Esophagus muscularis mucosa (tissue), 4 donors: ENCODE measurements at regions not wholly inside any gene's neighbourhood (a gene's known extent, or its start where the extent isn't known, plus 50 kb on each side); places are given as distances from the start of the nearest gene placed in this dataset.

Source experiments
- DNase-seq: peaks from one replicate; pipeline ENCODE4 v3.0.0-alpha.2; 2017; ENCODE audit errors: extremely low spot score
- H3K27ac ChIP-seq, 4 donors: fragments of 200-600 bp; sonication (generic); replicated peaks in 1 of 4; 1 replicate in 3 of 4; 2 replicates in 1 of 4; pipeline ENCODE4 v1.5.1; 2016 to 2019; ENCODE audit warnings: mild to moderate bottlenecking in 1 of 4
- H3K27me3 ChIP-seq, 4 donors: fragments of 200-600 bp; sonication (generic); one replicate each; pipeline versions ENCODE4 v1.5.1 to v1.6.0; 2016 to 2019
- H3K36me3 ChIP-seq, 4 donors: fragments of 200-600 bp; sonication (generic); one replicate each; pipeline ENCODE4 v1.5.1; 2016 to 2019
- H3K4me1 ChIP-seq, 4 donors: fragments of 200-600 bp; sonication (generic); one replicate each; pipeline ENCODE4 v1.5.1; 2016 to 2019
- H3K4me3 ChIP-seq, 4 donors: fragments of 200-600 bp; sonication (generic); 1 replicate in 2 of 4; 2 replicates in 2 of 4; pipeline ENCODE4 v1.5.1; 2016 to 2019; ENCODE audit warnings: mild to moderate bottlenecking in 4 of 4, moderate library complexity in 1 of 4
- H3K9me3 ChIP-seq, 4 donors: fragments of 200-600 bp; sonication (generic); 1 replicate in 3 of 4; 2 replicates in 1 of 4; pipeline ENCODE4 v1.5.1; 2016 to 2019
- EP300 ChIP-seq: sonication (generic); formaldehyde crosslinking; IDR thresholded peaks from one replicate; pipeline ENCODE4 v1.6.1; 2017; ENCODE audit warnings: antibody characterized with exemption
- POLR2A ChIP-seq: fragments of 450-650 bp; IDR thresholded peaks from one replicate; pipeline ENCODE4 v1.6.1; 2017; ENCODE audit warnings: antibody characterized with exemption, moderate library complexity, mild to moderate bottlenecking, low read depth
- POLR2AphosphoS5 ChIP-seq, 2 donors: sonication (generic); formaldehyde crosslinking; IDR thresholded peaks; one replicate each; pipeline ENCODE4 v1.6.1; 2017; ENCODE audit warnings: antibody characterized with exemption in 2 of 2
- WGBS: methylation state at CpG from one replicate; pipeline ENCODE4 v1.1.5; 2018; 5-methylcytosine and 5-hydroxymethylcytosine counted together
- intact Hi-C: fragments of 100-400 bp; cut with DNase I; formaldehyde crosslinking; loops from one replicate; pipeline ENCODE4 v1.15.1; 2023
- TF ChIP-seq, protein P1 (sequence below), 3 experiments: fragments of 200-600 bp in 2 of 3; fragments of 450-650 bp in 1 of 3; sonication (generic) in 2 of 3; IDR thresholded peaks; one replicate each; pipeline ENCODE4 v1.5.1; 2017 to 2019; ENCODE audit warnings: antibody characterized with exemption in 3 of 3, mild to moderate bottlenecking in 2 of 3, moderate library complexity in 1 of 3

DNA sequence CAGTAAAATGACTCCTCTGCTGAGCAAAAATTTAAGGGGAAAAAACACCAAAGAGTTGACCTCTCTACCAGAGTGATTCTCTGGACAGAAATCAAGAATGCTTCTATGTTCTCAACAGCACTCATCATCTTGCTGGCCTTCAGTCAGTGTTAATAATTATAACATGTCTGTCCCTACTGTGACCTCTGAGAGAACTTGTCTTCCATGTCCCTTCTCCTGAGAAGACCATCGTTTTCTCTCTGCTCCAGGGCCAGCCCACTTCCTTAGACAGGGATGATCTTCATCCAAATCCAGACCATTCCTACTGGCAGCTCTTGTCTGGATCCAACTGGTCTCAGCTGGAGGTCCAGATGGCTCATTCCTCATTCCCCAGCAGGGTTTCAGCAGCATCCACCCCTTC lies 139.0 kb upstream of the NECTIN3 start:
- Histone ChIP-seq H3K4me1 (no peaks in the 10 kb centered on the region), H3K27me3 (no peaks in the 10 kb centered on the region), H3K27ac (no peak overlapping the region), H3K4me3 (no peak overlapping the region), H3K36me3 (no peaks in the 10 kb centered on the region), H3K9me3 (no peaks in the 10 kb centered on the region)
- intact Hi-C loops = no loop called here
- 29% methylated on average over 1 of the region's 1 CpG for WGBS
- TF ChIP-seq POLR2A = no peak
- no peak for DNase-seq

DNA sequence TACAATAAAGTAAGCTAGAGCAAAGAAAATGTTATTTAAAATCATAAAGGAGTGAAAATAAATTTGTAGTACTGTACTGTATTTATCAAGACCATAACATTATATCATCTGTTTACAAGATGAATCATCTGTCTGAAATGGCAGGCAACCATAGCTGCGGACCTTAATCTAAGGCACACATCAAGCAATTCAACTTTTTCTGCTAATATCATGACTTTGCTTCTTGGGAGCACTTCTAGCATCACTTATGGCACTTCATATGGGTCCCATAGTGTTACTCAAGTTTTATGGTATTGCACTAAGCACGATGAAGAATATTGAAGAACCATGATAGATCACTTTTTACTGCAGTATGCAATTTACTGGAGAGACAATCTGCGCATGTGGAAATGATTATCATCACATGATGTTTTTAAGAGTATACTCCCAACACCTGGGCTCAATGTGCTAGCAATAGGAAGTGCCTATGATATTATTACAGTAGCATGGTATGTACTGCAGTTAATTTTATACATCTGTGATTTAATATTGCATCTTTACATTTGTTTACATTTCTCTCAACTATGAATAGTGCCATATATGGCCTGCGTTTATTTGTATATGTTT lies 137.7 kb upstream of the NECTIN3 start:
- no peak for DNase-seq
- Histone ChIP-seq H3K36me3 (no peaks in the 10 kb centered on the region), H3K27me3 (no peaks in the 10 kb centered on the region), H3K9me3 (no peaks in the 10 kb centered on the region), H3K4me3 (no peak overlapping the region), H3K27ac (no peak overlapping the region), H3K4me1 (no peaks in the 10 kb centered on the region)
- TF ChIP-seq, protein P1, sequence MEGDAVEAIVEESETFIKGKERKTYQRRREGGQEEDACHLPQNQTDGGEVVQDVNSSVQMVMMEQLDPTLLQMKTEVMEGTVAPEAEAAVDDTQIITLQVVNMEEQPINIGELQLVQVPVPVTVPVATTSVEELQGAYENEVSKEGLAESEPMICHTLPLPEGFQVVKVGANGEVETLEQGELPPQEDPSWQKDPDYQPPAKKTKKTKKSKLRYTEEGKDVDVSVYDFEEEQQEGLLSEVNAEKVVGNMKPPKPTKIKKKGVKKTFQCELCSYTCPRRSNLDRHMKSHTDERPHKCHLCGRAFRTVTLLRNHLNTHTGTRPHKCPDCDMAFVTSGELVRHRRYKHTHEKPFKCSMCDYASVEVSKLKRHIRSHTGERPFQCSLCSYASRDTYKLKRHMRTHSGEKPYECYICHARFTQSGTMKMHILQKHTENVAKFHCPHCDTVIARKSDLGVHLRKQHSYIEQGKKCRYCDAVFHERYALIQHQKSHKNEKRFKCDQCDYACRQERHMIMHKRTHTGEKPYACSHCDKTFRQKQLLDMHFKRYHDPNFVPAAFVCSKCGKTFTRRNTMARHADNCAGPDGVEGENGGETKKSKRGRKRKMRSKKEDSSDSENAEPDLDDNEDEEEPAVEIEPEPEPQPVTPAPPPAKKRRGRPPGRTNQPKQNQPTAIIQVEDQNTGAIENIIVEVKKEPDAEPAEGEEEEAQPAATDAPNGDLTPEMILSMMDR (IDR thresholded peaks at IDR 0.05) = no peak
- TF ChIP-seq POLR2A = no peak
- TF ChIP-seq POLR2AphosphoS5 (IDR thresholded peaks at IDR 0.05) = no peak
- TF ChIP-seq EP300 = no peak
- intact Hi-C loops = no loop called here
- 90% methylated on average over 4 of the region's 4 CpGs for WGBS

DNA sequence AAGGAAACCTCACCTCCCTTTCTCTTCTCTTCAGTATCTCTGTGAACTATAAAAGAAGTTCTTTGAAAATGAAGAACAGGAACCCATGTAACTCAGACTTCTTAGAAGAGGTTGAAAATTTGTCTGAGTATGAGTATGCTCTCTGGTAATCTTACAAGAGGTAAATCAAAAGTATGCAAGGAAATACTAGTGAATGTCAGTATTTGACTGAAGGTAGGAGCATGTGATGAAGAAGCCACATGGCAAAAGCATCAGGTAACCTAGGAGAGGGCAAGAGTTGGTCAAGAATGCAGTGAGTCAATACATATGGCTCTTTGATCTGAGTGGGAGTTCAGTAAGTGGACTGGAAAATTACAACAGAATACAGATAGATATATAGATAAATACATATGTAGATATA lies 133.0 kb upstream of the NECTIN3 start:
- no peaks in the 10 kb centered on the region for H3K4me1 ChIP-seq
- H3K27me3 ChIP-seq = no peaks in the 10 kb centered on the region
- DNase-seq = no peak
- TF ChIP-seq, protein P1 (IDR thresholded peaks at IDR 0.05) = no peak
- no peak for TF ChIP-seq POLR2A
- TF ChIP-seq POLR2AphosphoS5 (IDR thresholded peaks at IDR 0.05) = no peak
- TF ChIP-seq EP300 = no peak
- no peak overlapping the region for H3K27ac ChIP-seq
- intact Hi-C loops = no loop called here
- H3K9me3 ChIP-seq = peaks cover 0 to 4% (median 4%) of the 10 kb centered on the region in 4 donors
- H3K36me3 ChIP-seq = no peaks in the 10 kb centered on the region
- no peak overlapping the region for H3K4me3 ChIP-seq

DNA sequence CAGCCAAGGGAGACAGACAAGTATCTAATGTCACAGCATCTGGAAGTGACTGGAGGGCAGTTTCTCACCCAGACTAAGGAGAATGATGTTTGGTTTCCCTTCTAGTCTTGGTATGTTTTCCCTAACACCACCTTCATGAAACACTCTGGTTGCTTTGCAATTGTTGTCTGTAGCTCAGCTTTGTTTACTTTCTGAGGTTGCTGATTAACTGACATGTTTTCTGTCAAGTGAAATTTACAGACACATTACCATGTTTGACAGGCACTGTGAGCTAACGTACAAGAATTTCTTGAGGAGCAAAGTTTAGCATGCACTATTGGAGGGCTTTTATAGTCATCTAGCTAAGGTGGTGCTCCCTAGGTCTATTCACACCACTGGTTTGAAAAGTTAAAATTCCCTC lies 131.6 kb upstream of the NECTIN3 start:
- Histone ChIP-seq H3K9me3 (peaks cover 0 to 15% (median 13%) of the 10 kb centered on the region in 4 donors), H3K27me3 (no peaks in the 10 kb centered on the region), H3K4me1 (no peaks in the 10 kb centered on the region), H3K4me3 (no peak overlapping the region), H3K36me3 (no peaks in the 10 kb centered on the region), H3K27ac (no peak overlapping the region)
- intact Hi-C loops = no loop called here
- DNase-seq = no peak
- 40% methylated on average over 1 of the region's 1 CpG for WGBS
- TF ChIP-seq EP300 = no peak
- no peak for TF ChIP-seq POLR2AphosphoS5 (IDR thresholded peaks at IDR 0.05)
- no peak for TF ChIP-seq POLR2A
- TF ChIP-seq, protein P1 (IDR thresholded peaks at IDR 0.05) = no peak

DNA sequence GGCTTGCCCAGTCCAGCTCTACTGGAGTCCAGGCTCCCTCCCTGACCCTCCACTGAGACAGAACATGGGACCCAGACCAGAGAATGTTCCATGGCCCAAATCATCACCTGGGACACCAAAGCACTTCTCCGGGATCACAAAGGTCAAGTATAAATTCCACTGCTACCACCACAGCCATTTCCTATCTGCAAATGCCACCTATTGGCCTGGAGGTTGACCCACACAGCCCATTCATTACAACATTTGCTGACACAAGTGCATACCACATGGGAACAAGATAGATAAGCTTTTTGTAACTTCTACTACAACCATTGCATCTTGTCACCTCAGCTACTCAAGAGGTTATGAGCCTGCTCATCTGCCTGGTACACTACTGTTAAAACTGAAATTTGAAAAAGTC lies 126.8 kb upstream of the NECTIN3 start:
- WGBS = no CpG with 5 or more reads among the region's 1 CpG
- no peaks in the 10 kb centered on the region for H3K4me1 ChIP-seq
- no peak overlapping the region for H3K4me3 ChIP-seq
- peaks cover 0 to 22% (median 18%) of the 10 kb centered on the region in 4 donors for H3K9me3 ChIP-seq
- intact Hi-C loops = no loop called here
- TF ChIP-seq POLR2AphosphoS5 (IDR thresholded peaks at IDR 0.05) = no peak
- TF ChIP-seq, protein P1 (IDR thresholded peaks at IDR 0.05) = no peak
- TF ChIP-seq POLR2A = no peak
- no peak for TF ChIP-seq EP300
- H3K27ac ChIP-seq = no peak overlapping the region
- H3K27me3 ChIP-seq = no peaks in the 10 kb centered on the region
- no peaks in the 10 kb centered on the region for H3K36me3 ChIP-seq
- DNase-seq = no peak
